HFF-Myc (cell line): ENCODE measurements at regions not wholly inside any gene's neighbourhood (a gene's known extent, or its start where the extent isn't known, plus 50 kb on each side); places are given as distances from the start of the nearest gene placed in this dataset.
A peak's percentile ranks its signal among the peaks of the same experiment; 100 is the strongest.

Experiments
- DNase-seq: peaks from one replicate; pipeline ENCODE4 v3.0.0-alpha.2; 2011; ENCODE audit warnings: low read depth; ENCODE audit errors: extremely low read depth
- H3K4me3 ChIP-seq: replicated peaks from 2 replicates; pipeline ENCODE4 v1.5.1; 2011; ENCODE audit warnings: low read depth, mild to moderate bottlenecking, control low read depth, low read length
- TF ChIP-seq, protein P1 (sequence below): IDR thresholded peaks from 2 replicates; pipeline ENCODE4 v1.5.1; 2012; ENCODE audit warnings: mild to moderate bottlenecking, low read depth, low read length, control low read depth; ENCODE audit errors: missing control alignments

DNA sequence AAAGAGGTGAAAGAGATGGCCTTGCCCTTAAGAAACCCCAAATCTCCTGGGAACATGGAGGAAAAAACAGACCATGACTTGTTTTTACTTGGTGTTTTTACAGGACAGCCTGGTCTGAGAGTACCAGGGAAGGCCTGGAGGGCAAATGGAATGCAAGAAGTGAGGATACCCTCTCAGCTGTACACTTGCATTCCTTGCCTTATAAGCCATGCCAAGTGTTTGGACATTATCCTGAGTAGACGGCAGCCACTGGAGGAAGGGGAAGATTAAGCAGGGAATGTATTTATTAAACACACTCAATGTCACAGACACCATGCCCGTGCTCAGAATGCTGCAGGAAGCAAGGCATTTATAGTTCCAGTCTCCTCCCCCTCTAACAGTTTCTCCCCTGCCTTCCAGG, 581.4 kb downstream of the CDK5RAP2 start:
- no peak overlapping the region for H3K4me3 ChIP-seq
- TF ChIP-seq, protein P1, sequence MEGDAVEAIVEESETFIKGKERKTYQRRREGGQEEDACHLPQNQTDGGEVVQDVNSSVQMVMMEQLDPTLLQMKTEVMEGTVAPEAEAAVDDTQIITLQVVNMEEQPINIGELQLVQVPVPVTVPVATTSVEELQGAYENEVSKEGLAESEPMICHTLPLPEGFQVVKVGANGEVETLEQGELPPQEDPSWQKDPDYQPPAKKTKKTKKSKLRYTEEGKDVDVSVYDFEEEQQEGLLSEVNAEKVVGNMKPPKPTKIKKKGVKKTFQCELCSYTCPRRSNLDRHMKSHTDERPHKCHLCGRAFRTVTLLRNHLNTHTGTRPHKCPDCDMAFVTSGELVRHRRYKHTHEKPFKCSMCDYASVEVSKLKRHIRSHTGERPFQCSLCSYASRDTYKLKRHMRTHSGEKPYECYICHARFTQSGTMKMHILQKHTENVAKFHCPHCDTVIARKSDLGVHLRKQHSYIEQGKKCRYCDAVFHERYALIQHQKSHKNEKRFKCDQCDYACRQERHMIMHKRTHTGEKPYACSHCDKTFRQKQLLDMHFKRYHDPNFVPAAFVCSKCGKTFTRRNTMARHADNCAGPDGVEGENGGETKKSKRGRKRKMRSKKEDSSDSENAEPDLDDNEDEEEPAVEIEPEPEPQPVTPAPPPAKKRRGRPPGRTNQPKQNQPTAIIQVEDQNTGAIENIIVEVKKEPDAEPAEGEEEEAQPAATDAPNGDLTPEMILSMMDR, result no peak
- no peak for DNase-seq

DNA sequence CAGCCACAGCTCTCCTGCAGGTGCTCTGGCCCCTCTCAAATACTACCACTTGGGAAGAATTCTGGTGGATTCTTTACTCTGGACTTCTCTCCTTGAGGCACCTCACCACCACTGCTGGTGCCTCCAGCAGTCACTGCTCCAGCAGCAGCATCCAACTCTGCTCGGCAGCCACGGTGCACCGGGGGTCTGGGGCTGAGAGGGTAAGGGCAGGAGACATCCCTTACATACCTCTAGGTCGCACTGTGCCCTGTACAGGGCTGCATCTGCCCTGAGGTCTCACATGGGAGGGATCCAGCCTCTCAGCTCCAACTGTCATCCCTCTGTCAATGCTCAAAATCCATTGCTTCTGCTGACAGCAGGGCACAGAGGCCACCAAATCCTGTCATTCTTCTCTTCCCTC, 588.2 kb downstream of the CDK5RAP2 start:
- TF ChIP-seq, protein P1, result no peak
- H3K4me3 ChIP-seq, result no peak overlapping the region

DNA sequence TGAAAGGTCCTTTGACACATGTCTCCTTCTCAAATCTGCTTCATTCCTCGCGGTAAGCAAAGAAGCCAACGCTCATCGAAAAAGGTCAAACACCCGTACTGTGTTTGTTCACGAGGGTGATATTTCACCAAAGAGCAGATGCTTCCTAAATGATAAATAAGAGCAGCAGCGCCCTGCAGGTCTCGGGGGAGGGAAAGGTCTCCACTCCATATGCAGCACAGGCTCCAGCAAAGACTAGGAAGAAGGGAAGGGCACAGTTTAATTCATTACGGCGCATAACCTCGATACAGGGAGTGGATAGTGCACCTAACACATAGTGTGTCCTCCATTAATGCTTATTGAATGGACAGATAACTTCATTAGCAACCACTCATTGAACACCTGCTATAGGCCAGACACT, 593.3 kb downstream of the CDK5RAP2 start:
- TF ChIP-seq, protein P1, result no peak
- no peak overlapping the region for H3K4me3 ChIP-seq
- DNase-seq, result no peak

More for the DNA sequence above, 588.2 kb downstream of the CDK5RAP2 start:
- no peak for DNase-seq

DNA sequence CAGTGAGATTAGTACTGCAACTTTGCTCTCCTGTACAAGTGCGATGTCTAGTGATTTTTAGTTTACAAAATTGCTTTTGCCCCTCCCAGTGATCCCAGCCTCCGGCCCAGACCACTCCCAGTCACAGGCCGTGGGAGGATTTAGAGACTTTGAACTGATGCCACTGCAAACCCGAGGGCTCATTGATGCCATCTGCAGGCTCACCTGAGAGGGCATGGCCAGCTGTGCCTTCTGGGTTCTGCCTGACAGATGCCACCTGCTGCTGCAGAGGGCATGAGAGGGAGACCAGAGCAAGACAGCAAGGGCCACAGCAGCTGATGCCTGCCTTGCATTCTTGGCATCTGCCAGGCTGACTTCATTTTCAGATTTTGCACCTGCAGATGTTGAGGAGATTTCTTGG, 593.8 kb downstream of the CDK5RAP2 start:
- H3K4me3 ChIP-seq, result no peak overlapping the region
- no peak for DNase-seq
- TF ChIP-seq, protein P1, result no peak

DNA sequence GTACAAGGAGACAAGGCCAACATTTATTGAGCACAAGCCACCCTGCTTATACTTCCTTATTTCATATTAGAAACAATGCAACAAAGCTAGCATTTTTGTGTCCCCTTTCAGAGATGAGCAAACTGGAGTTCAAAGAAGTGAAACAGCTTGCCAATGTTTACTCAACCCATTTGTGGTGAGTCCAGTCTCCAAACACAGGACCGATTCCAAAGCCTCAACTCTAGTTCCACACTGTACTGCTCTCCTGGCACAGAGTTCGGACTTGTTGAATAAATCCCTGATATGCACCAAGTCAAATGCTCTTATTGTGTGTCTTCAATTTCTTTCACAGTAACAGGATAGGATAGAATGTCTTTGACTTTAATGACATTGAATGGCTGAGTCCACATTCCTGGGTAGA, 604.8 kb upstream of the BRINP1 start:
- no peak overlapping the region for H3K4me3 ChIP-seq
- TF ChIP-seq, protein P1, result no peak
- DNase-seq, result no peak

DNA sequence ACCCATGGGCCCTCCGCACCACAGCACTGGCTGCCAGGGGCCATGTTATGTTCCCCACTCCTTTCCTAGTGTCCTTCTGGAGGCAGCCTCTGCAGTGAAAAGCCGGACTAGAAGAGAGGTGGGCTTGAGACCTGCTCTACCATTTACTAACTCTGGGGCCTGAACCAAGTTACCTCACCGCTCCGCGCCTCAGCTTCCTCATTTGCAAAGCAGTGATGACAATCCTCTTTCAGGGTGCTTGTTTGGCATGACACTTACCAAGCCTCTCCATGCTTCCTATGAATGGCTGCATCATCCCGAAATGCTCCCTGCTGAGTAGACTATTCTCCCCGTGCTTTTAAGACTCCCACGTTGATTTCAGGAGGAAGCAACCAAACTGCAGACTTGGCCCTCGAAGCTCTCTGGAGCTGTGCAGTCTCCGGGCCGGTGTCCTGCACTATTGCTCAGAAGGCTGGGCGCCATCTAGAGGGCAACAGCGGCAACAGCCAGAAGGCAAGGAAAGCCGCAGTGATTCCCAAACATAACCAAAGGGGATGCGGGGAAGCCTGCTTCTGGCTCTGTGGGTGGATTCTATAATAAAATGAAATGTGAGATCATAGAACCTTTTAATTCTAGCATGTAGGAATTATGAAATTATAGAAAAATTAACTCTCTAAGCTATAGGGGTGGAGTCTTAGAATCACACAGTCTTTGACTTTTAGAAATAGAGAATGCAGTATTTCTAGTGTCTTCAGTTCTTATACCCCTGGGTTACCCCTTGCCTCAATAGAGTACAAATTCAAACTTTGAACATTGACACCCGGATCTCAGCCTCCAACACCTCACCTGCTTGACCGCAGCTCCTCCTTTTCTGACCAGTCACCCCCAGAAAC, 599.8 kb upstream of the BRINP1 start:
- DNase-seq, result peak; percentile 24
- TF ChIP-seq, protein P1, result peak; percentile 99
- no peak overlapping the region for H3K4me3 ChIP-seq
